GM12878 (cell line): ENCODE measurements at regions not wholly inside any gene's neighbourhood (a gene's known extent, or its start where the extent isn't known, plus 50 kb on each side); places are given as distances from the start of the nearest gene placed in this dataset.

ENCODE experiments used
- ATAC-seq: fragments of 200-7000 bp; cut with Tn5 transposase; 3 replicates; pipeline ENCODE4 v1.9.1; 2020; ENCODE audit warnings: mild to moderate bottlenecking, moderate library complexity
- BruUV-seq: library from RNA; stranded (reverse); fragments of 400-500 nt; replicated peaks from 2 replicates; lab custom pipeline; 2021; lab: Mats Ljungman, UMichigan
- CTCF ChIA-PET: fragments of 300-600 bp; sonication (Branson Sonifier 250); formaldehyde crosslinking; extraction: SDS; loops from one replicate; lab custom pipeline; 2021; ENCODE audit warnings: inconsistent platforms; lab: Yijun Ruan, JAX
- POLR2A ChIA-PET: fragments of 350-600 bp; formaldehyde crosslinking; extraction: SDS; loops from one replicate; lab custom pipeline; 2021; ENCODE audit warnings: inconsistent platforms; lab: Charles Lee
- RAD21 ChIA-PET: fragments of 300-600 bp; sonication (Branson Sonifier 250); formaldehyde crosslinking; loops from one replicate; lab custom pipeline; 2023; ENCODE audit warnings: antibody characterized with exemption; ENCODE audit not compliant: unreplicated experiment; lab: Charles Lee
- SMC1A ChIA-PET: fragments of 300-600 bp; sonication (Branson Sonifier 250); formaldehyde crosslinking; loops from one replicate; lab custom pipeline; 2023; ENCODE audit not compliant: unreplicated experiment, uncharacterized antibody; lab: Charles Lee
- DNase-seq: peaks from one replicate; pipeline ENCODE4 v3.0.0-alpha.2; 2011; ENCODE audit warnings: low read depth, low spot score
- FAIRE-seq: peaks from 3 replicates; lab custom pipeline; 2011; peaks lifted over from hg19 to GRCh38; lab: Jason Lieb, UNC
- H2AFZ ChIP-seq: 2 replicates; pipeline ENCODE4 v1.6.0; 2011; ENCODE audit warnings: low read depth, low read length, control low read depth; ENCODE audit not compliant: control insufficient read depth
- H3K27ac ChIP-seq: 2 replicates; pipeline ENCODE4 v1.5.1; 2011; ENCODE audit warnings: control low read depth; ENCODE audit not compliant: control insufficient read depth, insufficient read depth
- H3K27me3 ChIP-seq, 2 experiments: replicated peaks in 1 of 2; 2 replicates each; pipeline versions ENCODE4 v1.6.0 to v1.6.1; 2011; ENCODE audit warnings: low read length in 1 of 2; ENCODE audit not compliant: control insufficient read depth in 2 of 2, insufficient read depth in 2 of 2
- H3K36me3 ChIP-seq, 2 experiments: 2 replicates each; pipeline ENCODE4 v1.5.1; 2011; ENCODE audit warnings: low read length in 1 of 2; ENCODE audit not compliant: control insufficient read depth in 2 of 2, insufficient read depth in 2 of 2
- H3K4me1 ChIP-seq: 2 replicates; pipeline ENCODE4 v1.6.1; 2011; ENCODE audit warnings: mild to moderate bottlenecking, low read length, moderate library complexity, mixed read lengths; ENCODE audit not compliant: control insufficient read depth, insufficient read depth
- H3K4me2 ChIP-seq: 2 replicates; pipeline ENCODE4 v1.6.0; 2011; ENCODE audit warnings: control low read depth; ENCODE audit not compliant: control insufficient read depth, insufficient read depth
- H3K4me3 ChIP-seq: fragments of 200-600 bp; sonication (generic); 2 replicates; pipeline ENCODE4 v1.5.1; 2016
- H3K79me2 ChIP-seq: 2 replicates; pipeline ENCODE4 v1.6.0; 2011; ENCODE audit warnings: low read length; ENCODE audit not compliant: control insufficient read depth, insufficient read depth
- H3K9ac ChIP-seq: 2 replicates; pipeline ENCODE4 v1.8.0; 2011; ENCODE audit warnings: low read length, control low read depth, mixed read lengths; ENCODE audit not compliant: control insufficient read depth, insufficient read depth
- H3K9me3 ChIP-seq: replicated peaks from 3 replicates; pipeline ENCODE4 v1.5.1; 2011; ENCODE audit warnings: mild to moderate bottlenecking, low read length; ENCODE audit not compliant: control insufficient read depth, insufficient read depth
- H4K20me1 ChIP-seq: 2 replicates; pipeline ENCODE4 v1.6.0; 2011; ENCODE audit not compliant: control insufficient read depth, insufficient read depth
- CBX5 ChIP-seq: sonication (generic); IDR thresholded peaks from 2 replicates; pipeline ENCODE4 v1.6.1; 2016; ENCODE audit warnings: low read depth, moderate library complexity, mild to moderate bottlenecking, inconsistent platforms
- CHD2 ChIP-seq: IDR thresholded peaks from 2 replicates; pipeline ENCODE4 v1.6.1; 2011; ENCODE audit warnings: low read depth, low read length, improper control_type of control experiment, borderline replicate concordance
- DPF2 ChIP-seq: fragments of 450-650 bp; IDR thresholded peaks from 2 replicates; pipeline ENCODE4 v1.6.1; 2017; ENCODE audit warnings: mild to moderate bottlenecking
- FOXK2 ChIP-seq: fragments of 450-650 bp; IDR thresholded peaks from 2 replicates; pipeline ENCODE4 v1.6.1; 2017; ENCODE audit warnings: mild to moderate bottlenecking, moderate library complexity
- MEF2B ChIP-seq: fragments of 450-650 bp; IDR thresholded peaks from 2 replicates; pipeline ENCODE4 v1.6.1; 2018; ENCODE audit warnings: mild to moderate bottlenecking, moderate library complexity; ENCODE audit not compliant: partially characterized antibody, poor library complexity, severe bottlenecking
- MXI1 ChIP-seq: fragments of 150-350 bp; IDR thresholded peaks from 2 replicates; pipeline ENCODE4 v1.6.1; 2011; ENCODE audit warnings: low read depth, mild to moderate bottlenecking, inconsistent platforms, low read length, improper control_type of control experiment
- MYB ChIP-seq: fragments of 150-350 bp; IDR thresholded peaks from 2 replicates; pipeline ENCODE4 v1.6.1; 2014; ENCODE audit warnings: mild to moderate bottlenecking, low read depth, low read length, borderline replicate concordance
- NFXL1 ChIP-seq: fragments of 450-650 bp; IDR thresholded peaks from 2 replicates; pipeline ENCODE4 v1.6.1; 2017; ENCODE audit warnings: antibody characterized with exemption, mild to moderate bottlenecking, borderline replicate concordance
- PAX5 ChIP-seq: IDR thresholded peaks from 2 replicates; pipeline ENCODE4 v1.6.1; 2011; ENCODE audit warnings: low read depth, low read length, borderline replicate concordance
- ZNF207 ChIP-seq: fragments of 450-650 bp; IDR thresholded peaks from 2 replicates; pipeline ENCODE4 v1.6.1; 2014; ENCODE audit warnings: antibody characterized with exemption, mild to moderate bottlenecking, borderline replicate concordance
- WGBS: methylation state at CpG from one replicate; pipeline ENCODE4 v1.1.6; 2016; ENCODE audit warnings: low lambda C conversion rate; ENCODE audit not compliant: insufficient replicate concordance, insufficient coverage; ENCODE audit errors: missing lambda C conversion rate; 5-methylcytosine and 5-hydroxymethylcytosine counted together
- in situ Hi-C: fragments of 300-500 bp; cut with MboI; formaldehyde crosslinking; loops from 9 replicates; pipeline ENCODE4 v1.14.3; 2018; ENCODE audit warnings: mixed read lengths
- intact Hi-C: fragments of 100-400 bp; cut with micrococcal nuclease; formaldehyde crosslinking; loops from one replicate; pipeline ENCODE4 v1.14.2; 2022; ENCODE audit not compliant: unreplicated experiment
- TF ChIP-seq, protein P1 (sequence below): fragments of 450-650 bp; formaldehyde crosslinking; IDR thresholded peaks from 2 replicates; pipeline ENCODE4 v1.4.0; 2022; ENCODE audit warnings: mild to moderate bottlenecking, moderate library complexity

GRCh38 chr2:144015655-144016245 lies 504.2 kb downstream of the ZEB2 start:
- WGBS, result 89% methylated on average over 6 of the region's 6 CpGs
- ATAC-seq (no peak), DNase-seq (no peak), FAIRE-seq (no peak)
- intact Hi-C loops, result no loop called here
- ChIA-PET SMC1A (interaction anchor here (1.4 kb wide), 1 partner anchor 20 kb away, joined by 4 read pairs; no protein-coding TSS in a partner anchor), CTCF (interaction anchor here (0.8 kb wide), 1 partner anchor 8 kb away, joined by 5 read pairs; no protein-coding TSS in a partner anchor), RAD21 (no interaction called here), POLR2A (interaction anchor here (0.9 kb wide), 1 partner anchor 288 kb away, joined by 3 read pairs; no protein-coding TSS in a partner anchor)
- no peaks in the 10 kb centered on the region for H4K20me1 ChIP-seq
- H3K27ac ChIP-seq, result no peak overlapping the region
- no peaks in the 10 kb centered on the region for H3K4me1 ChIP-seq
- H3K27me3 ChIP-seq, result no peaks in the 10 kb centered on the region
- no TSS peak for BruUV-seq
- H3K9me3 ChIP-seq, result no peaks in the 10 kb centered on the region
- no peaks in the 10 kb centered on the region for H3K79me2 ChIP-seq
- no peak overlapping the region for H2AFZ ChIP-seq
- no peak overlapping the region for H3K4me3 ChIP-seq
- no peak overlapping the region for H3K9ac ChIP-seq
- in situ Hi-C loops, result no loop called here
- H3K4me2 ChIP-seq, result no peak overlapping the region
- H3K36me3 ChIP-seq, result no peaks in the 10 kb centered on the region
- TF ChIP-seq DPF2 (no peak), CHD2 (no peak), CBX5 (no peak), MXI1 (no peak), NFXL1 (no peak), PAX5 (no peak), ZNF207 (no peak), FOXK2 (no peak), MEF2B (no peak), MYB (no peak)
- TF ChIP-seq, protein P1, sequence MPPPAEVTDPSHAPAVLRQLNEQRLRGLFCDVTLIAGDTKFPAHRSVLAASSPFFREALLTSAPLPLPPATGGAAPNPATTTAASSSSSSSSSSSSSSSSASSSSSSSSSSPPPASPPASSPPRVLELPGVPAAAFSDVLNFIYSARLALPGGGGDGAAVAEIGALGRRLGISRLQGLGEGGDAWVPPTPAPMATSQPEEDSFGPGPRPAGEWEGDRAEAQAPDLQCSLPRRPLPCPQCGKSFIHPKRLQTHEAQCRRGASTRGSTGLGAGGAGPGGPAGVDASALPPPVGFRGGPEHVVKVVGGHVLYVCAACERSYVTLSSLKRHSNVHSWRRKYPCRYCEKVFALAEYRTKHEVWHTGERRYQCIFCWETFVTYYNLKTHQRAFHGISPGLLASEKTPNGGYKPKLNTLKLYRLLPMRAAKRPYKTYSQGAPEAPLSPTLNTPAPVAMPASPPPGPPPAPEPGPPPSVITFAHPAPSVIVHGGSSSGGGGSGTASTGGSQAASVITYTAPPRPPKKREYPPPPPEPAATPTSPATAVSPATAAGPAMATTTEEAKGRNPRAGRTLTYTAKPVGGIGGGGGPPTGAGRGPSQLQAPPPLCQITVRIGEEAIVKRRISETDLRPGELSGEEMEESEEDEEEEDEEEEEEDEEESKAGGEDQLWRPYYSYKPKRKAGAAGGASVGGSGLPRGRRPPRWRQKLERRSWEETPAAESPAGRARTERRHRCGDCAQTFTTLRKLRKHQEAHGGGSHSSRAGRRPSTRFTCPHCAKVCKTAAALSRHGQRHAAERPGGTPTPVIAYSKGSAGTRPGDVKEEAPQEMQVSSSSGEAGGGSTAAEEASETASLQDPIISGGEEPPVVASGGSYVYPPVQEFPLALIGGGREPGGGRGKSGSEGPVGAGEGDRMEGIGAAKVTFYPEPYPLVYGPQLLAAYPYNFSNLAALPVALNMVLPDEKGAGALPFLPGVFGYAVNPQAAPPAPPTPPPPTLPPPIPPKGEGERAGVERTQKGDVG (CRISPR knock-in tag), result no peak
- TF ChIP-seq, all 136 proteins: peak for 0
